ENCODE measurements at regions not wholly inside any gene's neighbourhood (a gene's known extent, or its start where the extent isn't known, plus 50 kb on each side); places are given as distances from the start of the nearest gene placed in this dataset.

GRCh38 chr9:38287420-38287985 is 105.0 kb upstream of the ALDH1B1 start:
- no peaks in the 10 kb centered on the region for H3F3A ChIP-seq (ENCODE audit: insufficient read depth, low read length)
- no peaks in the 10 kb centered on the region for H4K20me1 ChIP-seq (ENCODE audit: insufficient read depth, low read length)
- no peak overlapping the region for H2AFZ ChIP-seq (ENCODE audit: low read length)
- H3K9me2 ChIP-seq (ENCODE audit: low read depth, low read length) = no peaks in the 10 kb centered on the region
- no peaks in the 10 kb centered on the region for H3K79me2 ChIP-seq (ENCODE audit: insufficient read depth, low read length)
- 0 out of 2 replicates have a peak, but pooled peaks cover 3% of the 10 kb centered on the region for H3K27me3 ChIP-seq (ENCODE audit: insufficient read depth, low read length)
- no peaks in the 10 kb centered on the region for H3K9me3 ChIP-seq (ENCODE audit: low read length)
- H3K4me3 ChIP-seq (ENCODE audit: low read depth, low read length, poor library complexity, severe bottlenecking) = no peak overlapping the region
- H3K36me3 ChIP-seq (ENCODE audit: insufficient read depth, low read length) = no peaks in the 10 kb centered on the region
- TF ChIP-seq EZH2 (IDR thresholded peaks at IDR 0.05; ENCODE audit: borderline replicate concordance, low read length) (no peak), CTCF (IDR thresholded peaks at IDR 0.05; ENCODE audit: low read length) (no peak)
- no peak overlapping the region for H3K27ac ChIP-seq (ENCODE audit: low read depth, low read length, poor library complexity, severe bottlenecking)
- H3K9ac ChIP-seq (ENCODE audit: low read length) = no peak overlapping the region
- no peaks in the 10 kb centered on the region for H3K4me1 ChIP-seq (ENCODE audit: insufficient read depth, low read length, severe bottlenecking)
- H3K4me2 ChIP-seq (ENCODE audit: low read length) = no peak overlapping the region

GRCh38 chr9:38286766-38287165 is 105.7 kb upstream of the ALDH1B1 start:
- Histone ChIP-seq H3K27me3 (ENCODE audit: insufficient read depth, low read length) (0 out of 2 replicates have a peak, but pooled peaks cover 3% of the 10 kb centered on the region), H3K4me2 (ENCODE audit: low read length) (no peak overlapping the region), H3K36me3 (ENCODE audit: insufficient read depth, low read length) (no peaks in the 10 kb centered on the region), H3F3A (ENCODE audit: insufficient read depth, low read length) (no peaks in the 10 kb centered on the region), H3K4me3 (ENCODE audit: low read depth, low read length, poor library complexity, severe bottlenecking) (no peak overlapping the region), H3K9ac (ENCODE audit: low read length) (no peak overlapping the region), H3K79me2 (ENCODE audit: insufficient read depth, low read length) (no peaks in the 10 kb centered on the region), H3K27ac (ENCODE audit: low read depth, low read length, poor library complexity, severe bottlenecking) (no peak overlapping the region), H2AFZ (ENCODE audit: low read length) (no peak overlapping the region), H4K20me1 (ENCODE audit: insufficient read depth, low read length) (no peaks in the 10 kb centered on the region), H3K4me1 (ENCODE audit: insufficient read depth, low read length, severe bottlenecking) (no peaks in the 10 kb centered on the region), H3K9me3 (ENCODE audit: low read length) (no peaks in the 10 kb centered on the region), H3K9me2 (ENCODE audit: low read depth, low read length) (no peaks in the 10 kb centered on the region)
- no peak for TF ChIP-seq EZH2 (IDR thresholded peaks at IDR 0.05; ENCODE audit: borderline replicate concordance, low read length)
- no peak for TF ChIP-seq CTCF (IDR thresholded peaks at IDR 0.05; ENCODE audit: low read length)

GRCh38 chr9:38286357-38286756 is 106.1 kb upstream of the ALDH1B1 start:
- Histone ChIP-seq H3K9me3 (ENCODE audit: low read length) (no peaks in the 10 kb centered on the region), H3K9ac (ENCODE audit: low read length) (no peak overlapping the region), H3K4me1 (ENCODE audit: insufficient read depth, low read length, severe bottlenecking) (no peaks in the 10 kb centered on the region), H3K4me2 (ENCODE audit: low read length) (no peak overlapping the region), H4K20me1 (ENCODE audit: insufficient read depth, low read length) (no peaks in the 10 kb centered on the region), H3K79me2 (ENCODE audit: insufficient read depth, low read length) (no peaks in the 10 kb centered on the region), H3K36me3 (ENCODE audit: insufficient read depth, low read length) (no peaks in the 10 kb centered on the region), H3K27me3 (ENCODE audit: insufficient read depth, low read length) (0 out of 2 replicates have a peak, but pooled peaks cover 3% of the 10 kb centered on the region), H3K4me3 (ENCODE audit: low read depth, low read length, poor library complexity, severe bottlenecking) (no peak overlapping the region), H3F3A (ENCODE audit: insufficient read depth, low read length) (no peaks in the 10 kb centered on the region), H3K9me2 (ENCODE audit: low read depth, low read length) (no peaks in the 10 kb centered on the region), H2AFZ (ENCODE audit: low read length) (no peak overlapping the region), H3K27ac (ENCODE audit: low read depth, low read length, poor library complexity, severe bottlenecking) (no peak overlapping the region)
- TF ChIP-seq EZH2 (IDR thresholded peaks at IDR 0.05; ENCODE audit: borderline replicate concordance, low read length) (no peak), CTCF (IDR thresholded peaks at IDR 0.05; ENCODE audit: low read length) (no peak)

Data from OCI-LY1 (cell line).